H1 (cell line): ENCODE measurements at regions not wholly inside any gene's neighbourhood (a gene's known extent, or its start where the extent isn't known, plus 50 kb on each side); places are given as distances from the start of the nearest gene placed in this dataset.

Source experiments
- CTCF ChIA-PET: fragments of 300-600 bp; sonication (Branson Sonifier 250); formaldehyde crosslinking; loops from one replicate; lab custom pipeline; 2021; ENCODE audit not compliant: partially characterized antibody; lab: Charles Lee
- POLR2A ChIA-PET: fragments of 300-600 bp; sonication (Branson Sonifier 250); formaldehyde crosslinking; loops from one replicate; lab custom pipeline; 2021; ENCODE audit warnings: inconsistent platforms; ENCODE audit not compliant: partially characterized antibody; lab: Charles Lee
- DNase-seq, 2 experiments: peaks; one replicate each; pipeline versions ENCODE4 v3.0.0 to v3.0.0-alpha.2; 2010 to 2022; ENCODE audit warnings: low spot score in 2 of 2, low read depth in 1 of 2, mixed read lengths in 1 of 2
- FAIRE-seq: peaks from 2 replicates; lab custom pipeline; 2011; peaks lifted over from hg19 to GRCh38; lab: Jason Lieb, UNC
- H2AFZ ChIP-seq: 2 replicates; pipeline ENCODE4 v1.8.1; 2012; ENCODE audit warnings: low read length, inconsistent platforms
- H2AK5ac ChIP-seq: 2 replicates; pipeline ENCODE4 v1.6.1; 2013; ENCODE audit warnings: low read depth, low read length
- H2BK120ac ChIP-seq: replicated peaks from 2 replicates; pipeline ENCODE3; 2013; ENCODE audit warnings: low read depth, low read length, inconsistent platforms
- H2BK12ac ChIP-seq: 2 replicates; pipeline ENCODE4 v1.6.1; 2013; ENCODE audit warnings: low read depth, low read length
- H2BK15ac ChIP-seq: 2 replicates; pipeline ENCODE4 v1.6.1; 2013; ENCODE audit warnings: low read length
- H2BK20ac ChIP-seq: 2 replicates; pipeline ENCODE4 v1.6.1; 2013; ENCODE audit warnings: low read length
- H2BK5ac ChIP-seq: 2 replicates; pipeline ENCODE4 v1.6.1; 2013; ENCODE audit warnings: low read depth, low read length
- H3K14ac ChIP-seq: 2 replicates; pipeline ENCODE4 v1.6.1; 2013; ENCODE audit warnings: inconsistent platforms; ENCODE audit not compliant: insufficient read length
- H3K18ac ChIP-seq: 2 replicates; pipeline ENCODE4 v1.6.1; 2013; ENCODE audit warnings: low read length; ENCODE audit errors: extremely low read depth
- H3K23ac ChIP-seq: 2 replicates; pipeline ENCODE4 v1.6.1; 2013; ENCODE audit warnings: inconsistent platforms; ENCODE audit not compliant: insufficient read length
- H3K23me2 ChIP-seq: 2 replicates; pipeline ENCODE4 v1.6.1; 2013; ENCODE audit warnings: low read depth, low read length
- H3K27ac ChIP-seq: 2 replicates; pipeline ENCODE4 v1.6.1; 2011; ENCODE audit warnings: low read depth, low read length, inconsistent platforms
- H3K27me3 ChIP-seq, 4 experiments: replicated peaks in 1 of 4; 1 replicate in 1 of 4; 2 replicates in 3 of 4; pipeline versions ENCODE4 v1.6.1 to v1.8.1; 2011 to 2013; ENCODE audit warnings: low read length in 3 of 4, mild to moderate bottlenecking in 3 of 4, inconsistent platforms in 2 of 4, mixed read lengths in 2 of 4, moderate library complexity in 1 of 4; ENCODE audit not compliant: control insufficient read depth in 3 of 4, insufficient read depth in 3 of 4; ENCODE audit errors: extremely low read depth in 1 of 4
- H3K36me3 ChIP-seq, 4 experiments: 2 replicates each; pipeline versions ENCODE4 v1.6.1 to v1.8.1; 2011 to 2013; ENCODE audit warnings: mild to moderate bottlenecking in 4 of 4, low read length in 3 of 4, moderate library complexity in 2 of 4, control low read depth in 1 of 4, inconsistent platforms in 1 of 4; ENCODE audit not compliant: insufficient read depth in 4 of 4, control insufficient read depth in 2 of 4
- H3K4ac ChIP-seq: replicated peaks from 2 replicates; pipeline ENCODE3; 2013; ENCODE audit warnings: low read length, low read depth, mixed read lengths, inconsistent platforms; ENCODE audit not compliant: insufficient read length
- H3K4me1 ChIP-seq, 4 experiments: replicated peaks in 1 of 4; 1 replicate in 1 of 4; 2 replicates in 3 of 4; pipeline versions ENCODE4 v1.6.1 to v1.8.1; 2011 to 2013; ENCODE audit warnings: low read length in 3 of 4, inconsistent platforms in 2 of 4, mixed read lengths in 1 of 4; ENCODE audit not compliant: insufficient read depth in 4 of 4, control insufficient read depth in 3 of 4
- H3K4me2 ChIP-seq, 2 experiments: 2 replicates each; pipeline versions ENCODE4 v1.6.1 to v1.8.1; 2011 to 2013; ENCODE audit warnings: low read depth in 2 of 2, low read length in 2 of 2, control low read depth in 1 of 2, inconsistent platforms in 1 of 2, mild to moderate bottlenecking in 1 of 2; ENCODE audit not compliant: insufficient read depth in 1 of 2
- H3K4me3 ChIP-seq, 4 experiments: fragments of 200-600, 300-600 bp in 1 of 4; sonication (generic), shearing (Covaris generic), sonication (Bioruptor Twin) in 1 of 4; 2 replicates each; pipeline versions ENCODE4 v1.5.1 to v1.8.1; 2011 to 2016; ENCODE audit warnings: low read length in 4 of 4, low read depth in 3 of 4, control low read depth in 2 of 4, inconsistent platforms in 2 of 4, mild to moderate bottlenecking in 2 of 4, mixed read lengths in 1 of 4, moderate library complexity in 1 of 4; ENCODE audit not compliant: insufficient read depth in 2 of 4; ENCODE audit errors: extremely low read depth in 1 of 4
- H3K56ac ChIP-seq: replicated peaks from 2 replicates; pipeline ENCODE3; 2013; ENCODE audit warnings: low read depth, mild to moderate bottlenecking, mixed read lengths, low read length, inconsistent platforms; ENCODE audit not compliant: insufficient read length
- H3K79me1 ChIP-seq: 2 replicates; pipeline ENCODE4 v1.6.1; 2013; ENCODE audit warnings: low read depth, low read length, control low read depth
- H3K79me2 ChIP-seq, 2 experiments: 2 replicates each; pipeline versions ENCODE4 v1.6.1 to v1.8.1; 2012 to 2013; ENCODE audit warnings: low read length in 2 of 2, mild to moderate bottlenecking in 2 of 2, inconsistent platforms in 1 of 2; ENCODE audit not compliant: insufficient read depth in 2 of 2, control insufficient read depth in 1 of 2
- H3K9ac ChIP-seq, 4 experiments: replicated peaks in 1 of 4; 1 replicate in 1 of 4; 2 replicates in 3 of 4; pipeline versions ENCODE4 v1.6.1 to v1.8.1; 2011 to 2013; ENCODE audit warnings: low read depth in 3 of 4, low read length in 3 of 4, control low read depth in 2 of 4, mild to moderate bottlenecking in 2 of 4, moderate library complexity in 2 of 4, inconsistent platforms in 1 of 4; ENCODE audit errors: extremely low read depth in 1 of 4
- H3K9me3 ChIP-seq, 2 experiments: 2 replicates each; pipeline versions ENCODE4 v1.6.1 to v1.8.1; 2012 to 2013; ENCODE audit warnings: mild to moderate bottlenecking in 2 of 2, moderate library complexity in 2 of 2, control low read depth in 1 of 2, inconsistent platforms in 1 of 2, low read depth in 1 of 2, low read length in 1 of 2, mixed read lengths in 1 of 2; ENCODE audit not compliant: insufficient read depth in 2 of 2
- H4K20me1 ChIP-seq, 2 experiments: replicated peaks in 1 of 2; 2 replicates each; pipeline versions ENCODE3 to v1.8.1; 2011 to 2013; ENCODE audit warnings: inconsistent platforms in 2 of 2, low read length in 2 of 2, mild to moderate bottlenecking in 1 of 2; ENCODE audit not compliant: insufficient read depth in 2 of 2, control insufficient read depth in 1 of 2
- H4K5ac ChIP-seq: 2 replicates; pipeline ENCODE4 v1.6.1; 2013; ENCODE audit warnings: low read length, low read depth, mixed read lengths, inconsistent platforms; ENCODE audit not compliant: insufficient read length
- H4K8ac ChIP-seq: 2 replicates; pipeline ENCODE4 v1.8.0; 2013; ENCODE audit warnings: mild to moderate bottlenecking, moderate library complexity, low read length, inconsistent platforms; ENCODE audit not compliant: insufficient read depth; ENCODE audit errors: extremely low read depth
- H4K91ac ChIP-seq: replicated peaks from 2 replicates; pipeline ENCODE3; 2013; ENCODE audit warnings: low read length, mixed read lengths, inconsistent platforms; ENCODE audit not compliant: insufficient read length
- BACH1 ChIP-seq: IDR thresholded peaks from 2 replicates; pipeline ENCODE4 v1.6.1; 2012; ENCODE audit warnings: low read length, improper control_type of control experiment
- MAFK ChIP-seq: IDR thresholded peaks from 2 replicates; pipeline ENCODE4 v1.6.1; 2012; ENCODE audit warnings: low read depth, mild to moderate bottlenecking, improper control_type of control experiment, low read length
- WGBS, 2 experiments: shearing (Covaris generic) in 1 of 2; methylation state at CpG; one replicate each; pipeline versions ENCODE4 v1.1.6 to v1.1.7; 2013 to 2015; ENCODE audit warnings: low lambda C conversion rate in 2 of 2, mixed read lengths in 2 of 2, inconsistent platforms in 1 of 2, low coverage in 1 of 2, missing lambda C conversion rate in 1 of 2; ENCODE audit not compliant: insufficient replicate concordance in 2 of 2, insufficient coverage in 1 of 2, insufficient read length in 1 of 2; ENCODE audit errors: extremely low coverage in 1 of 2, missing lambda C conversion rate in 1 of 2; 5-methylcytosine and 5-hydroxymethylcytosine counted together
- TF ChIP-seq, protein P1 (sequence below): IDR thresholded peaks from 2 replicates; pipeline ENCODE4 v1.6.1; 2011; ENCODE audit warnings: low read depth, mild to moderate bottlenecking, low read length; ENCODE audit not compliant: insufficient read depth

- Histone ChIP-seq H3K23ac (no peak overlapping the region), H3K14ac (no peak overlapping the region), H3K27me3 (peaks cover 0 to 1% (median 0%) of the 10 kb centered on the region in 4 experiments; a peak in 1 of 7 replicates), H2BK15ac (no peak overlapping the region), H3K4me2 (no peak overlapping the region), H2BK120ac (no peak overlapping the region), H3K23me2 (no peaks in the 10 kb centered on the region), H2BK5ac (no peak overlapping the region), H4K5ac (no peak overlapping the region), H3K79me2 (no peaks in the 10 kb centered on the region), H4K20me1 (no peaks in the 10 kb centered on the region), H3K27ac (no peak overlapping the region), H4K8ac (no peak overlapping the region), H3K9ac (no peak overlapping the region), H2AK5ac (no peak overlapping the region), H3K4me3 (no peak overlapping the region), H3K18ac (no peak overlapping the region), H3K79me1 (no peaks in the 10 kb centered on the region), H3K4me1 (peaks cover 0 to 6% (median 4%) of the 10 kb centered on the region in 4 experiments; a peak in 2 of 7 replicates), H3K4ac (no peak overlapping the region), H3K9me3 (no peaks in the 10 kb centered on the region), H2AFZ (0 out of 2 replicates have a peak overlapping the region, but pooled peaks have one; percentile 63), H4K91ac (no peak overlapping the region), H2BK12ac (no peak overlapping the region), H3K56ac (no peak overlapping the region), H3K36me3 (no peaks in the 10 kb centered on the region), H2BK20ac (no peak overlapping the region)
- 76% methylated on average over 5 of the region's 5 CpGs; no CpG with 5 or more reads in 1 of the 2 experiments for WGBS, 2 experiments
- TF ChIP-seq MAFK, result peak; percentile 93
- TF ChIP-seq BACH1, result peak; percentile 90
- TF ChIP-seq, protein P1, sequence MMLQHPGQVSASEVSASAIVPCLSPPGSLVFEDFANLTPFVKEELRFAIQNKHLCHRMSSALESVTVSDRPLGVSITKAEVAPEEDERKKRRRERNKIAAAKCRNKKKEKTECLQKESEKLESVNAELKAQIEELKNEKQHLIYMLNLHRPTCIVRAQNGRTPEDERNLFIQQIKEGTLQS, result no peak
- ChIA-PET CTCF (interaction anchor here (0.6 to 1.7 kb wide), 6 partner anchors 10 to 983 kb away, joined by 3 to 7 read pairs (median 4); no protein-coding TSS in a partner anchor), POLR2A (no interaction called here)
- DNase-seq (no peak), FAIRE-seq (no peak)
Measured at GRCh38 chr12:59088673-59089072, 168.4 kb upstream of the LRIG3 start.
